ENCODE measurements at regions not wholly inside any gene's neighbourhood (a gene's known extent, or its start where the extent isn't known, plus 50 kb on each side); places are given as distances from the start of the nearest gene placed in this dataset.

- TF ChIP-seq ZNF391 (tag by site-specific recombination; IDR thresholded peaks at IDR 0.05; ENCODE audit: borderline replicate concordance, low read depth) (no peak), KLF9 (tag by site-specific recombination; IDR thresholded peaks at IDR 0.05; ENCODE audit: low read depth) (no peak)
Measured at GRCh38 chr5:129170050-129170449, 75.5 kb downstream of the ISOC1 start (continued).

GRCh38 chr5:129171194-129171944, 76.8 kb downstream of the ISOC1 start:
- H3K4me3 ChIP-seq (ENCODE audit: low read depth, low read length), result no peak overlapping the region
- POLR2A ChIA-PET, result no interaction called here

GRCh38 chr5:129172580-129172979, 78.0 kb downstream of the ISOC1 start:
- no peaks in the 10 kb centered on the region for H3K36me3 ChIP-seq (ENCODE audit: control insufficient read depth in 2 of 2, insufficient read depth in 1 of 2, low read length in 2 of 2)
- TF ChIP-seq ZNF23 (tag by site-specific recombination; IDR thresholded peaks at IDR 0.05; ENCODE audit: borderline replicate concordance) (no peak), ZNF654 (tag by site-specific recombination; IDR thresholded peaks at IDR 0.05; ENCODE audit: low read depth) (peak; percentile 35)
- no peaks in the 10 kb centered on the region for H3K9me3 ChIP-seq (ENCODE audit: control insufficient read depth, insufficient read depth, low read depth, low read length)
- no peak overlapping the region for H3K27ac ChIP-seq (ENCODE audit: extremely low read depth, low read depth, low read length)
- ChIA-PET POLR2A (no interaction called here), CTCF (no interaction called here)
- no peaks in the 10 kb centered on the region for H3K4me1 ChIP-seq (ENCODE audit: control insufficient read depth, insufficient read depth, low read length)
- no peak overlapping the region for H3K4me3 ChIP-seq (ENCODE audit: low read depth, low read length)

More at GRCh38 chr5:129171194-129171944, 76.8 kb downstream of the ISOC1 start:
- Histone ChIP-seq H3K36me3 (ENCODE audit: control insufficient read depth in 2 of 2, insufficient read depth in 1 of 2, low read length in 2 of 2) (no peaks in the 10 kb centered on the region), H3K9me3 (ENCODE audit: control insufficient read depth, insufficient read depth, low read depth, low read length) (no peaks in the 10 kb centered on the region), H3K27ac (ENCODE audit: extremely low read depth, low read depth, low read length) (no peak overlapping the region), H3K4me1 (ENCODE audit: control insufficient read depth, insufficient read depth, low read length) (no peaks in the 10 kb centered on the region)
- TF ChIP-seq ZNF639 (tag by site-specific recombination; IDR thresholded peaks at IDR 0.05) (no peak), ZNF146 (tag by site-specific recombination; IDR thresholded peaks at IDR 0.05) (no peak), ZNF548 (tag by site-specific recombination; IDR thresholded peaks at IDR 0.05) (no peak)
- CTCF ChIA-PET, result no interaction called here

- H3K27ac ChIP-seq (ENCODE audit: extremely low read depth, low read depth, low read length), result no peak overlapping the region
- H3K4me3 ChIP-seq (ENCODE audit: low read depth, low read length), result no peak overlapping the region
- ChIA-PET CTCF (no interaction called here), POLR2A (no interaction called here)
- H3K4me1 ChIP-seq (ENCODE audit: control insufficient read depth, insufficient read depth, low read length), result no peaks in the 10 kb centered on the region
- H3K36me3 ChIP-seq (ENCODE audit: control insufficient read depth in 2 of 2, insufficient read depth in 1 of 2, low read length in 2 of 2), result no peaks in the 10 kb centered on the region
- H3K9me3 ChIP-seq (ENCODE audit: control insufficient read depth, insufficient read depth, low read depth, low read length), result no peaks in the 10 kb centered on the region
- TF ChIP-seq ZNF513 (tag by site-specific recombination; IDR thresholded peaks at IDR 0.05) (no peak), ZNF423 (tag by site-specific recombination; IDR thresholded peaks at IDR 0.05) (no peak), ZFP37 (tag by site-specific recombination; IDR thresholded peaks at IDR 0.05) (no peak), ZNF560 (tag by site-specific recombination; IDR thresholded peaks at IDR 0.05; ENCODE audit: borderline replicate concordance) (no peak), ZNF302 (tag by site-specific recombination; IDR thresholded peaks at IDR 0.05; ENCODE audit: low read depth) (no peak)
Measured at GRCh38 chr5:129173771-129174170, 79.2 kb downstream of the ISOC1 start.

- Histone ChIP-seq H3K4me1 (ENCODE audit: control insufficient read depth, insufficient read depth, low read length) (no peaks in the 10 kb centered on the region), H3K4me3 (ENCODE audit: low read depth, low read length) (no peak overlapping the region), H3K36me3 (ENCODE audit: control insufficient read depth in 2 of 2, insufficient read depth in 1 of 2, low read length in 2 of 2) (no peaks in the 10 kb centered on the region), H3K27ac (ENCODE audit: extremely low read depth, low read depth, low read length) (no peak overlapping the region), H3K9me3 (ENCODE audit: control insufficient read depth, insufficient read depth, low read depth, low read length) (no peaks in the 10 kb centered on the region)
- ChIA-PET POLR2A (no interaction called here), CTCF (no interaction called here)
- TF ChIP-seq ZNF132 (tag by site-specific recombination; IDR thresholded peaks at IDR 0.05; ENCODE audit: borderline replicate concordance) (no peak), REPIN1 (tag by site-specific recombination; IDR thresholded peaks at IDR 0.05; ENCODE audit: low read depth) (no peak), ZBTB6 (tag by site-specific recombination; IDR thresholded peaks at IDR 0.05) (no peak), ZXDB (tag by site-specific recombination; IDR thresholded peaks at IDR 0.05) (no peak), ZNF324 (tag by site-specific recombination; IDR thresholded peaks at IDR 0.05) (no peak), ZNF26 (tag by site-specific recombination; IDR thresholded peaks at IDR 0.05) (no peak), ZNF138 (tag by site-specific recombination; IDR thresholded peaks at IDR 0.05; ENCODE audit: borderline replicate concordance) (no peak), ZNF133 (tag by site-specific recombination; IDR thresholded peaks at IDR 0.05) (no peak), MZF1 (tag by site-specific recombination; IDR thresholded peaks at IDR 0.05; ENCODE audit: borderline replicate concordance) (no peak), RBAK (tag by site-specific recombination; IDR thresholded peaks at IDR 0.05) (no peak)
Measured at GRCh38 chr5:129174480-129174879, 79.9 kb downstream of the ISOC1 start.

Measured in HEK293 (cell line).